ENCODE measurements at regions not wholly inside any gene's neighbourhood (a gene's known extent, or its start where the extent isn't known, plus 50 kb on each side); places are given as distances from the start of the nearest gene placed in this dataset.

DNA sequence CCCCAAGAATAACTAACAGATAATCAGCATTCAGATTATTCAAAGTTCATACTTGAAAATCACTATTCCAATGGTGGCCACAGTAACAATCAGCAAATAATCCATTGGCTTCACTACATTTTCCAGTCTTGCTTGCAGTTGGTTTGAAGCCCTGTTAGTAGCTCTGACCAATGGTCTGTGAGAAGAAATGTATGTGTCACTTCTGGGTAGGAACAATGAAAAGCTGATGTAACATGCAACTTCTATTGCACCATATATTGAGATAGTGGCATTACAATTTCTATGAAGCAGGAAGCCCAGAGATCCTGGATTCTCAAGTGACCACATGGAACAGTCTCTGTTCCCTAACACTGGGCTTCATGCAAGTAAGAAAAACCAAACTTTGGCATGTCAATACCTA, 250.9 kb upstream of the DAB1 start:
- Histone ChIP-seq H3K9me3 (no peaks in the 10 kb centered on the region), H3K4me1 (no peaks in the 10 kb centered on the region), H3K36me3 (no peaks in the 10 kb centered on the region), H3K27me3 (no peaks in the 10 kb centered on the region), H3K4me3 (no peak overlapping the region), H3K27ac (no peak overlapping the region)
- TF ChIP-seq, protein P1, sequence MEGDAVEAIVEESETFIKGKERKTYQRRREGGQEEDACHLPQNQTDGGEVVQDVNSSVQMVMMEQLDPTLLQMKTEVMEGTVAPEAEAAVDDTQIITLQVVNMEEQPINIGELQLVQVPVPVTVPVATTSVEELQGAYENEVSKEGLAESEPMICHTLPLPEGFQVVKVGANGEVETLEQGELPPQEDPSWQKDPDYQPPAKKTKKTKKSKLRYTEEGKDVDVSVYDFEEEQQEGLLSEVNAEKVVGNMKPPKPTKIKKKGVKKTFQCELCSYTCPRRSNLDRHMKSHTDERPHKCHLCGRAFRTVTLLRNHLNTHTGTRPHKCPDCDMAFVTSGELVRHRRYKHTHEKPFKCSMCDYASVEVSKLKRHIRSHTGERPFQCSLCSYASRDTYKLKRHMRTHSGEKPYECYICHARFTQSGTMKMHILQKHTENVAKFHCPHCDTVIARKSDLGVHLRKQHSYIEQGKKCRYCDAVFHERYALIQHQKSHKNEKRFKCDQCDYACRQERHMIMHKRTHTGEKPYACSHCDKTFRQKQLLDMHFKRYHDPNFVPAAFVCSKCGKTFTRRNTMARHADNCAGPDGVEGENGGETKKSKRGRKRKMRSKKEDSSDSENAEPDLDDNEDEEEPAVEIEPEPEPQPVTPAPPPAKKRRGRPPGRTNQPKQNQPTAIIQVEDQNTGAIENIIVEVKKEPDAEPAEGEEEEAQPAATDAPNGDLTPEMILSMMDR (IDR thresholded peaks at IDR 0.05), result no peak
- TF ChIP-seq EP300 (IDR thresholded peaks at IDR 0.05), result no peak
- no peak for TF ChIP-seq POLR2AphosphoS5 (IDR thresholded peaks at IDR 0.05)
- no peak for ATAC-seq

DNA sequence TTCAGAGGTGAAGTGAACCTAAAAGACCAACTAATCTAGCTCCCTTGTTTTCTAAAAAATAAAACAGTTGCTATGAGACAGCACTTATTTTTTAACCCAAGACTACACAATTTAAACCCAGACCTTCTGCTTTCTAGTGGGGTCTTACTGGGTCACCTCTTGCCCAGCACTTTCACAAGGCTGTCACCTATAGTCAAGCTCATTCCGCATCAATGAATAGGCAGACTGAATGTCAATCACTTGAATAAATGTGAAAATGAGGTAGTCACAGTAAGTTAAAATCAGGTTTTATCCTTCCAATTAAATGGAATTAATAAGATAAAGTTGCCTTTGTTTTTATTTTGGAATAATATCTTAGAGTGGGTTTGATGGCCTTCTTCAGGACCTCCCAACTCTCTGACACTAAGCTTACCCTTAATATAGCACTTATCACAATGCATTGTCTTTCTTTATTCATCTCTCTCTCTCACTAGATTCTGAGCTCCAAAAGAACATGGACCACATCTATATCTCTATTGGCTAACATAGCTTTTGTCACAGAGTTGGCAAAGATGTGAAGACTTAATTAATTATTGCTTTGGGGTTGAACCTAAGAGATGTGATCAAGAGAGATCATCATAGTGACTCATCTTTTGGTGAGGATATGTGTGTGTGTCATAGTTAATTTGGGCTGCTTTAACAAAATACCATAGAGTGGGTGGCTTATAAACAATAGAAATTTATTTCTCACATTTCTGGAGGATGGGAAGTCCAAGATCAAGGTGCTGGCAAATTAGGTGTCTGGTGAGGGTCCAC, 248.7 kb upstream of the DAB1 start:
- no peak overlapping the region for H3K4me3 ChIP-seq
- TF ChIP-seq EP300 (IDR thresholded peaks at IDR 0.05) (no peak), POLR2A (IDR thresholded peaks at IDR 0.05) (no peak), POLR2AphosphoS5 (IDR thresholded peaks at IDR 0.05) (no peak)
- TF ChIP-seq, protein P1 (IDR thresholded peaks at IDR 0.05), result no peak
- ATAC-seq, result no peak
- no peaks in the 10 kb centered on the region for H3K36me3 ChIP-seq
- no peaks in the 10 kb centered on the region for H3K4me1 ChIP-seq
- no peak overlapping the region for H3K27ac ChIP-seq
- 100% methylated on average over 1 of the region's 1 CpG for WGBS, 2 donors (ENCODE audit: low coverage in 1 of 2)
- no peaks in the 10 kb centered on the region for H3K27me3 ChIP-seq
- H3K9me3 ChIP-seq, result no peaks in the 10 kb centered on the region

DNA sequence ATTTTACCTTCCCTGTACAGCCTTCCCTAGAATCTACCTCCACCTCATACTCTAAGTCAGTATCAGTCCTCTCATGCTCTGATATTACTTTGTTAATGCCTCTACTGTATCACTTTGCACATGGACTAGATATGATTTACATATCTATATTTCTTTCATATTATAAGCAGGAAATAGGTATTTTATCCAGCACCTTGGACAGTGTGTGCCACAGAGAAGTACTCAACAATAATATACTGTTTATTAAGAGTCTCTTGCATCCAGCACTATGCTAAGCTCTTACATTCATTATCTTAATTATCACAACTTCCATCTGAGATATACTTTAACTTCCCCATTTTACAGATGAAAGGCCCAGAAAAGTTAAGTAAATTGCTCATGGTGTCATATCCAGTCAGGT, 247.9 kb upstream of the DAB1 start:
- H3K4me1 ChIP-seq, result no peaks in the 10 kb centered on the region
- H3K9me3 ChIP-seq, result no peaks in the 10 kb centered on the region
- no peak overlapping the region for H3K4me3 ChIP-seq
- ATAC-seq, result no peak
- H3K36me3 ChIP-seq, result no peaks in the 10 kb centered on the region
- TF ChIP-seq POLR2A (IDR thresholded peaks at IDR 0.05) (no peak), EP300 (IDR thresholded peaks at IDR 0.05) (no peak), POLR2AphosphoS5 (IDR thresholded peaks at IDR 0.05) (no peak)
- TF ChIP-seq, protein P1 (IDR thresholded peaks at IDR 0.05), result no peak
- no peaks in the 10 kb centered on the region for H3K27me3 ChIP-seq
- H3K27ac ChIP-seq, result no peak overlapping the region

DNA sequence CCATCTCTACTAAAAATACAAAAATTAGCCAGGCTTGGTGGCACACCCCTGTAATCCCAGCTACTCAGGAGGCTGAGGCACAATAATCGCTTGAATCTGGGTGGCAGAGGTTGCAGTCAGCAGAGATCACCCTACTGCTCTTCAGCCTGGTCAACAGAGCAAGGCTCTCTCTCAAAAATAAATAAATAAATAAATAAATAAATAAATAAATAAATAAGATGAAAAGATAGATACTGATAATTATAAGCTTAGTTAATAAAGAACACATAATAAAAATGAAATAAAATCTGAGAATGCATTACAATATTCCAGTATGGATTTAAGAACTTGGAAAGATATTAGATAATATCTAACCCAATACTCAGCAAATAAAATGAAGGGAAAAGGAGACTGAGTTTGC, 235.9 kb upstream of the DAB1 start:
- TF ChIP-seq POLR2A (IDR thresholded peaks at IDR 0.05), result no peak
- no peak for TF ChIP-seq EP300 (IDR thresholded peaks at IDR 0.05)
- TF ChIP-seq POLR2AphosphoS5 (IDR thresholded peaks at IDR 0.05), result no peak
- TF ChIP-seq, protein P1 (IDR thresholded peaks at IDR 0.05), result no peak
- Histone ChIP-seq H3K27me3 (no peaks in the 10 kb centered on the region), H3K9me3 (peaks cover 0 to 5% (median 0%) of the 10 kb centered on the region in 3 donors), H3K4me1 (no peaks in the 10 kb centered on the region), H3K4me3 (no peak overlapping the region), H3K36me3 (no peaks in the 10 kb centered on the region), H3K27ac (no peak overlapping the region)
- WGBS, 2 donors (ENCODE audit: low coverage in 1 of 2), result 80 to 100% methylated on average over 1 of the region's 1 CpG
- ATAC-seq, result no peak

DNA sequence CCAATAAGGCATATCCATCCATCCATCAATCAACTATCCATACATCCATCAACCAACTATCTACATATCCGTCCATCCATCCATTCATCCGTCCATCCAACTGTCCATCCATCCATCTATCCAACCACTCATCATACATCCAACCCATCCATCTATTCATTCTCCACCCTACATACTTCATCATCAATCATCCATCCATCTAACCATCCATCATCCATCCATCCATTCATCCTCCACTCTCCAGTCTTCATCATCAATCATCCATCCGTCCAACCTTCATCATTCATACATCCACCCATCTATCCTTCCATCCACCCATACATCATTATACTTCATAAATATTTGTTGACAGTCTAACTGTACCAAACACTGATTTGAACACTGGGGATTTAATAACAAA, 231.3 kb upstream of the DAB1 start:
- Histone ChIP-seq H3K27me3 (no peaks in the 10 kb centered on the region), H3K36me3 (no peaks in the 10 kb centered on the region), H3K27ac (no peak overlapping the region), H3K4me3 (no peak overlapping the region), H3K4me1 (no peaks in the 10 kb centered on the region), H3K9me3 (peaks cover 0 to 5% (median 0%) of the 10 kb centered on the region in 3 donors)
- TF ChIP-seq, protein P1 (IDR thresholded peaks at IDR 0.05), result no peak
- TF ChIP-seq EP300 (IDR thresholded peaks at IDR 0.05) (no peak), POLR2AphosphoS5 (IDR thresholded peaks at IDR 0.05) (no peak), POLR2A (IDR thresholded peaks at IDR 0.05) (no peak)
- ATAC-seq, result no peak
- 82 to 85% methylated on average over 2 to 3 of the region's 3 CpGs for WGBS, 2 donors (ENCODE audit: low coverage in 1 of 2)
